Liver (tissue), 8 donors: ENCODE measurements at regions not wholly inside any gene's neighbourhood (a gene's known extent, or its start where the extent isn't known, plus 50 kb on each side); places are given as distances from the start of the nearest gene placed in this dataset.

Experiments
- DNase-seq: peaks from one replicate; pipeline ENCODE4 v3.0.0-alpha.2; 2017; ENCODE audit warnings: low spot score
- H3K27ac ChIP-seq, 2 donors: one replicate each; pipeline ENCODE4 v1.7.0; 2013; ENCODE audit warnings: inconsistent platforms in 2 of 2, low read length in 2 of 2, control low read depth in 1 of 2, low read depth in 1 of 2, mild to moderate bottlenecking in 1 of 2
- H3K27me3 ChIP-seq, 4 donors: one replicate each; pipeline versions ENCODE4 v1.6.1 to v1.7.0; 2013; ENCODE audit warnings: low read length in 3 of 4, inconsistent platforms in 1 of 4, mild to moderate bottlenecking in 1 of 4, moderate library complexity in 1 of 4; ENCODE audit not compliant: control insufficient read depth in 4 of 4, insufficient read depth in 4 of 4
- H3K36me3 ChIP-seq, 4 donors: one replicate each; pipeline versions ENCODE4 v1.6.1 to v1.7.0; 2013; ENCODE audit warnings: low read length in 3 of 4, mild to moderate bottlenecking in 3 of 4, low read depth in 1 of 4, moderate library complexity in 1 of 4; ENCODE audit not compliant: control insufficient read depth in 4 of 4, insufficient read depth in 3 of 4
- H3K4me1 ChIP-seq, 4 donors: one replicate each; pipeline versions ENCODE4 v1.6.1 to v1.7.0; 2013; ENCODE audit warnings: low read length in 3 of 4, mild to moderate bottlenecking in 3 of 4, moderate library complexity in 1 of 4; ENCODE audit not compliant: control insufficient read depth in 4 of 4, insufficient read depth in 4 of 4
- H3K4me3 ChIP-seq, 3 donors: one replicate each; pipeline versions ENCODE4 v1.6.1 to v1.7.0; 2013; ENCODE audit warnings: low read length in 3 of 3, control low read depth in 1 of 3, low read depth in 1 of 3, mild to moderate bottlenecking in 1 of 3
- H3K9ac ChIP-seq, 2 donors: one replicate each; pipeline ENCODE4 v1.7.0; 2013; ENCODE audit warnings: low read length in 2 of 2, mild to moderate bottlenecking in 2 of 2, moderate library complexity in 2 of 2, control low read depth in 1 of 2, low read depth in 1 of 2
- H3K9me3 ChIP-seq, 4 donors: one replicate each; pipeline versions ENCODE4 v1.6.1 to v1.7.0; 2013; ENCODE audit warnings: low read length in 3 of 4; ENCODE audit not compliant: control insufficient read depth in 4 of 4
- ATF3 ChIP-seq: IDR thresholded peaks from 2 replicates; pipeline ENCODE4 v1.6.1; 2016; ENCODE audit warnings: antibody characterized with exemption
- CTCF ChIP-seq: fragments of 150-350 bp; IDR thresholded peaks from 2 replicates; pipeline ENCODE4 v1.5.1; 2017; ENCODE audit warnings: improper control_type of control experiment, low read depth, low read length; ENCODE audit not compliant: missing input control
- EGR1 ChIP-seq, 2 donors: IDR thresholded peaks; 2 replicates each; pipeline ENCODE4 v1.6.1; 2016 to 2018; ENCODE audit warnings: antibody characterized with exemption in 2 of 2, low read depth in 2 of 2
- FOXA2 ChIP-seq: IDR thresholded peaks from 2 replicates; pipeline ENCODE4 v1.6.1; 2016; ENCODE audit warnings: antibody characterized with exemption
- HNF4A ChIP-seq, 2 donors: conservative IDR thresholded peaks; 2 replicates each; pipeline ENCODE4 v1.6.1; 2016; ENCODE audit warnings: antibody characterized with exemption in 2 of 2, mild to moderate bottlenecking in 2 of 2
- HNF4G ChIP-seq: IDR thresholded peaks from 2 replicates; pipeline ENCODE4 v1.6.1; 2016; ENCODE audit warnings: antibody characterized with exemption
- JUND ChIP-seq, 2 donors: IDR thresholded peaks; 2 replicates each; pipeline ENCODE4 v1.6.1; 2016; ENCODE audit warnings: antibody characterized with exemption in 2 of 2
- RAD21 ChIP-seq, 2 donors: IDR thresholded peaks; 2 replicates each; pipeline ENCODE4 v1.6.1; 2016; ENCODE audit warnings: antibody characterized with exemption in 2 of 2, mild to moderate bottlenecking in 2 of 2
- RXRA ChIP-seq, 2 donors: IDR thresholded peaks; 2 replicates each; pipeline ENCODE4 v1.6.1; 2017 to 2018; ENCODE audit warnings: antibody characterized with exemption in 2 of 2, mild to moderate bottlenecking in 1 of 2
- SP1 ChIP-seq: IDR thresholded peaks from 2 replicates; pipeline ENCODE4 v1.6.1; 2018; ENCODE audit warnings: antibody characterized with exemption, mild to moderate bottlenecking
- TAF1 ChIP-seq: conservative IDR thresholded peaks from 2 replicates; pipeline ENCODE4 v1.6.1; 2016; ENCODE audit warnings: antibody characterized with exemption, mild to moderate bottlenecking
- YY1 ChIP-seq: IDR thresholded peaks from 2 replicates; pipeline ENCODE4 v1.6.1; 2016; ENCODE audit warnings: antibody characterized with exemption, mild to moderate bottlenecking
- WGBS: extraction: QIAGEN DNeasy Blood & Tissue Kit; methylation state at CpG from one replicate; pipeline ENCODE4 v1.1.7; 2013; 5-methylcytosine and 5-hydroxymethylcytosine counted together
- TF ChIP-seq, protein P1 (sequence below): IDR thresholded peaks from 2 replicates; pipeline ENCODE4 v1.6.1; 2016; ENCODE audit warnings: antibody characterized with exemption, mild to moderate bottlenecking
- donor health status: healthy.
- donor health status: healthy.
- donor health status: healthy.
- donor health status: healthy.
- donor health status: healthy.

GRCh38 chr4:104983615-104984179 lies 163.0 kb upstream of the TET2 start:
- Histone ChIP-seq H3K27me3 (no peaks in the 10 kb centered on the region), H3K9ac (no peak overlapping the region), H3K4me1 (no peaks in the 10 kb centered on the region), H3K9me3 (peaks cover 0 to 2% (median 0%) of the 10 kb centered on the region in 4 donors), H3K27ac (no peak overlapping the region), H3K4me3 (no peak overlapping the region), H3K36me3 (no peaks in the 10 kb centered on the region)
- TF ChIP-seq FOXA2 (no peak), CTCF (no peak), YY1 (no peak), RXRA (IDR thresholded peaks at IDR 0.05) (no peak), ATF3 (no peak), TAF1 (no peak)
- WGBS, result 49% methylated on average over 1 of the region's 1 CpG
- DNase-seq, result no peak

- no peaks in the 10 kb centered on the region for H3K36me3 ChIP-seq
- no peak overlapping the region for H3K4me3 ChIP-seq
- H3K9me3 ChIP-seq, result peaks cover 0 to 2% (median 0%) of the 10 kb centered on the region in 4 donors
- no peaks in the 10 kb centered on the region for H3K4me1 ChIP-seq
- no peak for DNase-seq
- no peak for TF ChIP-seq FOXA2
- TF ChIP-seq RAD21 (IDR thresholded peaks at IDR 0.05), result no peak
- no peak for TF ChIP-seq TAF1
- no peak for TF ChIP-seq EGR1 (IDR thresholded peaks at IDR 0.05; ENCODE audit: low read depth in 2 of 2)
- no peak for TF ChIP-seq ATF3
- TF ChIP-seq SP1, result no peak
- TF ChIP-seq, protein P1, sequence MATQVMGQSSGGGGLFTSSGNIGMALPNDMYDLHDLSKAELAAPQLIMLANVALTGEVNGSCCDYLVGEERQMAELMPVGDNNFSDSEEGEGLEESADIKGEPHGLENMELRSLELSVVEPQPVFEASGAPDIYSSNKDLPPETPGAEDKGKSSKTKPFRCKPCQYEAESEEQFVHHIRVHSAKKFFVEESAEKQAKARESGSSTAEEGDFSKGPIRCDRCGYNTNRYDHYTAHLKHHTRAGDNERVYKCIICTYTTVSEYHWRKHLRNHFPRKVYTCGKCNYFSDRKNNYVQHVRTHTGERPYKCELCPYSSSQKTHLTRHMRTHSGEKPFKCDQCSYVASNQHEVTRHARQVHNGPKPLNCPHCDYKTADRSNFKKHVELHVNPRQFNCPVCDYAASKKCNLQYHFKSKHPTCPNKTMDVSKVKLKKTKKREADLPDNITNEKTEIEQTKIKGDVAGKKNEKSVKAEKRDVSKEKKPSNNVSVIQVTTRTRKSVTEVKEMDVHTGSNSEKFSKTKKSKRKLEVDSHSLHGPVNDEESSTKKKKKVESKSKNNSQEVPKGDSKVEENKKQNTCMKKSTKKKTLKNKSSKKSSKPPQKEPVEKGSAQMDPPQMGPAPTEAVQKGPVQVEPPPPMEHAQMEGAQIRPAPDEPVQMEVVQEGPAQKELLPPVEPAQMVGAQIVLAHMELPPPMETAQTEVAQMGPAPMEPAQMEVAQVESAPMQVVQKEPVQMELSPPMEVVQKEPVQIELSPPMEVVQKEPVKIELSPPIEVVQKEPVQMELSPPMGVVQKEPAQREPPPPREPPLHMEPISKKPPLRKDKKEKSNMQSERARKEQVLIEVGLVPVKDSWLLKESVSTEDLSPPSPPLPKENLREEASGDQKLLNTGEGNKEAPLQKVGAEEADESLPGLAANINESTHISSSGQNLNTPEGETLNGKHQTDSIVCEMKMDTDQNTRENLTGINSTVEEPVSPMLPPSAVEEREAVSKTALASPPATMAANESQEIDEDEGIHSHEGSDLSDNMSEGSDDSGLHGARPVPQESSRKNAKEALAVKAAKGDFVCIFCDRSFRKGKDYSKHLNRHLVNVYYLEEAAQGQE, result no peak
- TF ChIP-seq JUND (IDR thresholded peaks at IDR 0.05), result no peak
- TF ChIP-seq RXRA (IDR thresholded peaks at IDR 0.05), result no peak
- TF ChIP-seq YY1, result no peak
- TF ChIP-seq HNF4G, result no peak
- TF ChIP-seq HNF4A (conservative IDR thresholded peaks at IDR 0.05), result no peak
- 72% methylated on average over 5 of the region's 5 CpGs for WGBS
- no peak overlapping the region for H3K9ac ChIP-seq
- H3K27me3 ChIP-seq, result no peaks in the 10 kb centered on the region
- no peak overlapping the region for H3K27ac ChIP-seq
Observed at GRCh38 chr4:104986306-104986705, 160.4 kb upstream of the TET2 start.
